ENCODE measurements at regions not wholly inside any gene's neighbourhood (a gene's known extent, or its start where the extent isn't known, plus 50 kb on each side); places are given as distances from the start of the nearest gene placed in this dataset.

GRCh38 chr7:21368317-21368716 lies 59.6 kb upstream of the SP4 start:
- WGBS = 65% methylated on average over 1 of the region's 1 CpG
- DNase-seq (ENCODE audit: low spot score) = no peak
- TF ChIP-seq POLR2A (IDR thresholded peaks at IDR 0.05) = no peak
- TF ChIP-seq POLR2AphosphoS5 (IDR thresholded peaks at IDR 0.05) = no peak
- no peak for TF ChIP-seq CTCF (IDR thresholded peaks at IDR 0.05)
- Histone ChIP-seq H3K27ac (no peak overlapping the region), H3K36me3 (no peaks in the 10 kb centered on the region), H3K4me1 (replicated peaks) (peaks cover 2% of the 10 kb centered on the region), H3K27me3 (replicated peaks; ENCODE audit: insufficient read depth) (no peaks in the 10 kb centered on the region), H3K4me3 (no peak overlapping the region), H3K9me3 (no peaks in the 10 kb centered on the region)
- intact Hi-C loops (cut with DNase I) = no loop called here

- TF ChIP-seq POLR2AphosphoS5 (IDR thresholded peaks at IDR 0.05) = no peak
- TF ChIP-seq CTCF (IDR thresholded peaks at IDR 0.05) = no peak
- TF ChIP-seq POLR2A (IDR thresholded peaks at IDR 0.05) = no peak
- 56% methylated on average over 9 of the region's 9 CpGs for WGBS
- no peak overlapping the region for H3K27ac ChIP-seq
- H3K27me3 ChIP-seq (replicated peaks; ENCODE audit: insufficient read depth) = no peaks in the 10 kb centered on the region
- no peak overlapping the region for H3K4me3 ChIP-seq
- intact Hi-C loops (cut with DNase I) = no loop called here
- no peaks in the 10 kb centered on the region for H3K36me3 ChIP-seq
- H3K4me1 ChIP-seq (replicated peaks) = peaks cover 2% of the 10 kb centered on the region
- DNase-seq (ENCODE audit: low spot score) = no peak
- H3K9me3 ChIP-seq = no peaks in the 10 kb centered on the region
Observed at GRCh38 chr7:21370283-21370982, 57.5 kb upstream of the SP4 start.

- intact Hi-C loops (cut with DNase I) = no loop called here
- Histone ChIP-seq H3K4me1 (replicated peaks) (peaks cover 2% of the 10 kb centered on the region), H3K4me3 (no peak overlapping the region), H3K27me3 (replicated peaks; ENCODE audit: insufficient read depth) (no peaks in the 10 kb centered on the region), H3K36me3 (no peaks in the 10 kb centered on the region), H3K27ac (no peak overlapping the region), H3K9me3 (no peaks in the 10 kb centered on the region)
- 50% methylated on average over 2 of the region's 2 CpGs for WGBS
- TF ChIP-seq POLR2AphosphoS5 (IDR thresholded peaks at IDR 0.05) = no peak
- no peak for TF ChIP-seq CTCF (IDR thresholded peaks at IDR 0.05)
- TF ChIP-seq POLR2A (IDR thresholded peaks at IDR 0.05) = no peak
- no peak for DNase-seq (ENCODE audit: low spot score)
Observed at GRCh38 chr7:21371360-21371759, 56.5 kb upstream of the SP4 start.

- 95% methylated on average over 7 of the region's 7 CpGs for WGBS
- H3K27ac ChIP-seq = no peak overlapping the region
- H3K9me3 ChIP-seq = no peaks in the 10 kb centered on the region
- DNase-seq (ENCODE audit: low spot score) = no peak
- TF ChIP-seq POLR2A (IDR thresholded peaks at IDR 0.05) (no peak), CTCF (IDR thresholded peaks at IDR 0.05) (no peak), POLR2AphosphoS5 (IDR thresholded peaks at IDR 0.05) (no peak)
- no peaks in the 10 kb centered on the region for H3K36me3 ChIP-seq
- intact Hi-C loops (cut with DNase I) = no loop called here
- H3K4me3 ChIP-seq = no peak overlapping the region
- no peaks in the 10 kb centered on the region for H3K4me1 ChIP-seq (replicated peaks)
- H3K27me3 ChIP-seq (replicated peaks; ENCODE audit: insufficient read depth) = no peaks in the 10 kb centered on the region
Observed at GRCh38 chr7:21373031-21373430, 54.9 kb upstream of the SP4 start.

GRCh38 chr7:21374134-21374533 lies 53.7 kb upstream of the SP4 start:
- no peak for TF ChIP-seq POLR2AphosphoS5 (IDR thresholded peaks at IDR 0.05)
- no peak for TF ChIP-seq CTCF (IDR thresholded peaks at IDR 0.05)
- intact Hi-C loops (cut with DNase I) = no loop called here
- Histone ChIP-seq H3K9me3 (no peaks in the 10 kb centered on the region), H3K4me1 (replicated peaks) (no peaks in the 10 kb centered on the region), H3K36me3 (no peaks in the 10 kb centered on the region), H3K27ac (no peak overlapping the region), H3K27me3 (replicated peaks; ENCODE audit: insufficient read depth) (no peaks in the 10 kb centered on the region), H3K4me3 (no peak overlapping the region)
- 96% methylated on average over 2 of the region's 2 CpGs for WGBS
- no peak for DNase-seq (ENCODE audit: low spot score)
